ENCODE measurements at regions not wholly inside any gene's neighbourhood (a gene's known extent, or its start where the extent isn't known, plus 50 kb on each side); places are given as distances from the start of the nearest gene placed in this dataset.

DNA sequence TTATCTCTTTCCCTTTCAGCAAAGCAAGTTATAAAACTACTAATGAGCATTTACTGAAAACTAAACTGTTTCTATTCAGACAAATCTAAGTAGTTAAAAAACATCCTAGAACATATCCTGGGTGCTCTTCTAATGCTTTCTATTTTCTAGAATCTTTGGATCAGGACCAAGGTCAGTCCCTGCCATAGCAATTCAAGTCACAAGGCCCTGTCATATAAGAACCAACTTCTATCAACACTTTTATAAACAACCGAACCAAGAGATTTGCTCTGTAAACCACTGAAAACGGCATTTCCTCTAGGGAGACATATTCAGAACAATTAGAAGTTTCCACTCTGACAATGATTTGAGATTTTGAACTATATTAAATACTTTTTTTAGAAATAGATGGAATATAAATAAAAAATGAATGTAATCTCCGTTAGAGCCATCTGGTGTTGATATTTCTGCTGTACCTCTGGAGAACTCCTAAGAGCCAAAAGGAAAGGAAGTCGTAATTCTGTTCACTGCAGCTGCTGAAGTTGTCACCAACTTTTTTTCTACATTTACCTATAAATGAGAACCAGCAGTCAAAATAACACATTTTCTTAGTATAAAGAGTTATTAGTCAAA is 51.4 kb upstream of the LGSN start:
- no peak for DNase-seq

GRCh38 chr6:63372951-63373533 is 53.3 kb upstream of the LGSN start:
- no peak for DNase-seq

GRCh38 chr6:63389191-63389844 is 69.5 kb upstream of the LGSN start:
- no peak for DNase-seq

DNA sequence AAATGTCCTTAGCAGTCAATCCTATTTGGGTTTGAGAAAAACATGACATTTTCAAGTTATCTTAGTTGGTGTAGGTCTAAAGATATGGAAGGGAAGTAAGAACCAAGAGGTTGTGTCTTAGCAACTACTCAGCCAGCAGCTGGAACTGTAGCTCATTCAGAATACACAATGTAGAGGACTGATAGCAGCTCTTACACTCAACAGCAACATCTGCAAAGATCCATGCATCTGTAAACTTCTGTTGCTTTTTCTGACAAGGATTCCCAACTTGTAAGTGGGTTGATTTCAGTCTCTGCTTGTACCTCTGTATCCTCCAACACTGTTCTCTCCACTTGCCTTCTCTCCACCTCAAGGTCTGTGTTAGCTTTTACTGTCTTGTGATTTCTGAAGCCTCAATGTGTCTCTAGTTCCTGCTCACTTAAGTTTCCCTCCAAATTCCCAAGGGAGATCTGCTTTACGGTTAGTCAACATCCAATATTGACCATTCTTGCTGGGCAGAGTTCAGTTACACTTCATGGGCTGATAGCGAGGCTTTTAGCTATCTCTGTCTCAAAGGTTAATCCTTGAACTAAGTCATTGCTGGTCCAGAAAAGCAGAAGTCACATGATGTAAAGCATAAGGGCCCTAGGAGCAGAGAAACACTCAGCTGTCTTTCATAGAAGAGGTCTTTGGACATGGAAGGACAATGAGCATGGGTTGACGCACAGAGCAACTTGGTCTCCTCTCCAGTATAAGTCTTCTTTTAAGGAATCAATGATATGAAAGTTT is 71.6 kb upstream of the LGSN start:
- no peak for DNase-seq

DNA sequence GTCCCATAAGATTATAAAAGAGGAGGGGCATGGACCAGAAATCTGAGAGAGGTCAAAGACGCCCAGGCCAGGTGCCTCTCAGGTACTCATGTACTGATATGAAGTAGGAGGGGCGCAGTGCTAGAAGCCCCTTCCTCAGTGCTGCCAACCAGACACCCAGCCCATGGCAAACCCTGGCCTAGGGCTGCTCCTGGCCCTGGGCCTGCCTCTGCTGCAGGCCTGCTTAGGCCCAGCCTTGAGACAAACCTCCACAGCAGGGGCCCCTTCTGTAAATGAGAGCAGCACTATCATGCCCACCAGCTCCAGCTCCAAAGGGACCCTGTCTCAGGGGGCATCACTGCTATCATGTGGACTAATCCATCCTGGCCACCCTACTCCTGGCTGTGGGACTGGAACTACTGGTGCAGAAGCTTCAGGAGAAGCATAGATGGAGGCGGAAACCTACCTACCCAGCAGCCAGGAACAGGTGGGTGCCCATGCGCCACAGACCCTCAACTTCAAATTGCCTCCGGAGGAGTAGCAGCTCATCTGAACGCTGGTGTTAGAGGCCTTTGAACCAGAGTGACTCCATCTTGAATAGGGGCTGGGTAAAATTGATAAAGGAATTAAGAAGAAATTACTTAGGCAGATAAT is 72.4 kb upstream of the LGSN start:
- no peak for DNase-seq

GRCh38 chr6:63394656-63395308 is 75.0 kb upstream of the LGSN start:
- DNase-seq = no peak

DNA sequence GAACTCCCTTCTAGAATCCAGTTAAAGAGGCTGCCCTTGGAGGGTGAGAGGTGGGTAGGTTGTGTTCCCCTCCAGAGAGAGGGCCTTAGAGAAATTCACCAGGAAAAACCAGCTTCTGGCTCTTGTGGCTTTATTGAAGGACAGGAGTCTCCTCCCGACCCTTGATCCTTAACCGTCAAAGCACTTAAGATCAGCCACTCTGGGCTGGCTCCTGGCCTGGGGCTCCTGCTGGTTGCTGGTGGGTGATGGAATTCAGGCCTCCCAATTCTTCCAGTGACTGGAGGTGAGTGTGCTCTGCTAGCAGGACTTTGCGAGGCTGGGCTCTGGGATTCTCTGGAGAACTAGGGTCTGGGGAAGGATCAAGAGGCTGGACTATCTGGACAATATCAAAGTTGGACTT is 75.6 kb upstream of the LGSN start:
- no peak for DNase-seq

DNA sequence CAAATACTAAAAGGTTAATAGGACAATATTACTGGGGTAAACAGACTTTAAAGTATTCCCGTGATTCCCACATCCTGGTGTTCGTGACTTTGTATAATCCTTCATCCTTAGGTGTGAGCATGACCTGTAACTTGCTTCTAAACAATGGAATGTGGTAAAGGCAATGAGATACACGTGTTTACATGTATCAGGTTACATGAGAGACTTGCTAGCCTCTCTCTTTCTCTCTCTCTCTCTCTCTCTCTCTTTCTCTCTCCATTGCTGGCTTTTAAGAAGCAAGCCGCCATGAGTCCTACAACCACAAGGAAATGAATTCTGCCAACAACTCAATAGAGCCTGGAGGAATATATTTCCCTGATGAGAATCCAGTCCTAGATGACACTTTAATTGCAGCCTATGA is 83.9 kb upstream of the LGSN start:
- DNase-seq = no peak

DNA sequence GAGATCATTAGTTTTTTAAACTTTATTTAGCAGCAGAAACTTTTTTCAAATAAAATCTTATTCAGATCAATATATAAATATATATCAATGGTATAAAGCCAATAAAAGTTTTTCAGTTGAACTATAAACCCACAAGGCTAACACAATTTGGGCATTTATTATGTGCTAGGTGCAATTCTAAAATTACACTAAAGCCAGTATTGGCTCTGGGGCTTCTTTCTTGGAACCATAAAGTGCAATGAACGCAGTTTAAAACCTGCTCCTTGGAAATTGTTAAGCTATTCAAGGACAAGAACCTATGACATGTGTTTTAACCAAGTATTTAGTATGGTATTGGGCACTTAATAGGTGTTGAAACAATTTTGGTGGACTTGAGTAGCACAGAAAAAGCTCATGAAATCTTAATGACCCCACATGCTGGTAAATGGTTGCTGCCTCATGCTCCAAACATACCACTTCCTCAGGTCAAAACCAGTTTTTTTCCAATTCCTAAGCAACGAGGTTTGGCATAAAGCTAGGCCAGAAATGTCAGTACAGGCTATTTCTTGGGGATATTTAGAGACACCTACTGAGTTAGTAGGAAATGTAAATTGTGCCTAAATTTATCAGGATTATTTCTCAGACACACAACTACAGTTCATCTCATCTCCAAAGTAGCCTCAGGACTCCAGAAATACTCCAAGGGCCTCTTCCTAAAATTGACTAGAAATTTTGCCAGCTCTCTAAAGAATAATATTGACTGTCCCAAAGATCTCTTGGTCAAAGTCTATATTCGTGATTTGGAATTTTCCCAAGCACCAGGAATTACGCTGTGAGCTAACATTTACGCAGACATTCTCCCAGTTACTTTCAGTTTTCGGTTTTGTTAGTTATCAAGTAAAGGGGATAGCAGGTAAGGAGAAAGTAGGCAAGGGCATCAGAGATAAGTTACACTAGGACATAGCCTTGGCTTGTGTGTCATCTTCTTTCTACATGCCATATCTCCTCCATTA is 90.9 kb upstream of the LGSN start:
- DNase-seq = no peak

DNA sequence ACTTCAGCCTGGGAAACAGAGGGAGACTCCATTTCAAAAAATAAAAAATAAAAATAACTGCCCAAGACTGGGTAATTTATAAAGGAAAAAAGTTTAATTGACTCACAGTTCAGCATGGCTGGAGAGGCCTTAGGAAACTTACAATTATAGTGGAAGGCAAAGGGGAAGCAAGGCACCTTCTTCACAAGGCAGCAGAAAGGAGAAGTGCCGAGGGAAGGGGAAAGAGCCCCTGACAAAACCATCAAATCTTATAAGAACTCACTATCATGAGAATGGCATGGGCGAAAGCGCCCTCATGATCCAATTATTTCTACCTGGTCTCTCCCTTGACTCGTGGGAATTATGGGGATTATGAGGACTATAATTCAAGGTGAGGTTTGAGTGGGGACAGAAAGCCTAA is 95.5 kb upstream of the LGSN start:
- no peak for DNase-seq

- no peak for DNase-seq
These were observed 99.0 kb upstream of the LGSN start for GRCh38 chr6:63418741-63419140.

DNA sequence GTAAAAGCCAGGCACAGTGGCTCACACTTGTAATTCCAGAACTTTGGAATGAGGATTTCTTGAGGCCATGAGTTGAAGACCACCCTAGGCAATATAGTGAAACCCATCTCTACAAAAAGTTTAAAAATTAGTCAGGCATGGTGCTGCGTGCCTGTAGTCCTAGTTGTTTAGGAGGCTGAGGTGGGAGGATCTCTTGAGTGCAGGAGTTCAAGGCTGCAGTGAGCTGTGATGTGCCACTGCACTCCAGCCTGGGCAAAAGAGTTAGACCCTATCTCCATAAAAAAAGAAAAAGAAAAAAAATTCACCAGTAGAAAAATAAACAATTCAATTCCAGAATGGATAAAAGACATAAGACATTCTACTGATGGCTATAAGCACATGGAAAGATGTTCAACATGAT is 104.9 kb upstream of the LGSN start:
- DNase-seq = no peak

- no peak for DNase-seq
These were observed 105.7 kb upstream of the LGSN start for GRCh38 chr6:63425493-63425892.

GRCh38 chr6:63426844-63427243 is 107.1 kb upstream of the LGSN start:
- DNase-seq = no peak

- DNase-seq = no peak
These were observed 108.2 kb upstream of the LGSN start for GRCh38 chr6:63427951-63428350.

- no peak for DNase-seq
These were observed 111.3 kb upstream of the LGSN start for GRCh38 chr6:63430985-63431519.

- no peak for DNase-seq
These were observed 115.2 kb upstream of the LGSN start for GRCh38 chr6:63434943-63435342.

DNA sequence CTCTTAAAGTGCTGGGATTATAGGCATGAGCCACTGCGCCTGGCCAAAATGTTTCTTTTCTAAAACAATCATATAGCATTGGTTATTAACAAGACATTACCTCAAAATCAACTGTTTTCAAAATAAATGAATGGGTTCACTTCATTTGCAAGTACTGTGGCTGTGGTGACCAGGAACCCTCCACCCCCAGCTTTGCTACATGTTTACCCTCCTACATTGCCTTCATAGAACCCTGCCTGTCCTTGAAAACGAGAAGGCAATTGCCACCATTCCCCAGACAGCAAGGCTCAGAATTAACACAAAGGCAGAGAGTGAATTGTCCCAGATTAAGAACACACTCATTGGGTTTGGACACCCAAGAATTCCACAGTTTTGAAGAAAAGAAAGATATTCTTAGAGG is 116.6 kb upstream of the LGSN start:
- no peak for DNase-seq

- no peak for DNase-seq
These were observed 117.3 kb upstream of the LGSN start for GRCh38 chr6:63437058-63437457.

- no peak for DNase-seq
These were observed 120.3 kb upstream of the LGSN start for GRCh38 chr6:63440057-63440456.

- DNase-seq = no peak
These were observed 120.8 kb upstream of the LGSN start for GRCh38 chr6:63440594-63440993.

Data from DMS79 treated with DMSO at 0.1 percent for 48 hours (cell line).